Epithelial cell of prostate (primary cell): ENCODE measurements at regions not wholly inside any gene's neighbourhood (a gene's known extent, or its start where the extent isn't known, plus 50 kb on each side); places are given as distances from the start of the nearest gene placed in this dataset.

Experiments
- DNase-seq: peaks from one replicate; pipeline ENCODE4 v3.0.0-alpha.2; 2011; ENCODE audit warnings: low read depth, low spot score
- H3K27ac ChIP-seq: fragments of 450-650 bp; 2 replicates; pipeline ENCODE4 v1.5.1; 2017; ENCODE audit warnings: mild to moderate bottlenecking

- H3K27ac ChIP-seq, result peak overlapping the region; percentile 62
- peak; percentile 26 for DNase-seq
Observed at GRCh38 chr12:124636138-124636978, 68.9 kb upstream of the NCOR2 start.

- no peak for DNase-seq
- H3K27ac ChIP-seq, result peak overlapping the region; percentile 62
Observed at GRCh38 chr12:124635316-124635715, 67.9 kb upstream of the NCOR2 start.

- H3K27ac ChIP-seq, result peak overlapping the region; percentile 54
- DNase-seq, result no peak
Observed at GRCh38 chr12:124633365-124634362, 66.3 kb upstream of the NCOR2 start.

GRCh38 chr12:124632519-124632984 is 65.1 kb upstream of the NCOR2 start:
- H3K27ac ChIP-seq, result no peak overlapping the region
- no peak for DNase-seq

- H3K27ac ChIP-seq, result no peak overlapping the region
- DNase-seq, result no peak
Observed at GRCh38 chr12:124631681-124632256, 64.4 kb upstream of the NCOR2 start.

- DNase-seq, result no peak
Observed at GRCh38 chr12:124630791-124631313, 63.4 kb upstream of the NCOR2 start.

GRCh38 chr12:124629789-124630480 is 62.5 kb upstream of the NCOR2 start:
- H3K27ac ChIP-seq, result no peak overlapping the region
- no peak for DNase-seq

More at GRCh38 chr12:124630791-124631313, 63.4 kb upstream of the NCOR2 start:
- H3K27ac ChIP-seq, result no peak overlapping the region

GRCh38 chr12:124629117-124629516 is 61.7 kb upstream of the NCOR2 start:
- no peak overlapping the region for H3K27ac ChIP-seq
- DNase-seq, result no peak

GRCh38 chr12:124627956-124628355 is 60.5 kb upstream of the NCOR2 start:
- no peak overlapping the region for H3K27ac ChIP-seq
- no peak for DNase-seq

GRCh38 chr12:124626971-124627411 is 59.6 kb upstream of the NCOR2 start:
- no peak for DNase-seq
- no peak overlapping the region for H3K27ac ChIP-seq

- DNase-seq, result no peak
- peak overlapping the region; percentile 13 for H3K27ac ChIP-seq
Observed at GRCh38 chr12:124625867-124626675, 58.7 kb upstream of the NCOR2 start.

- H3K27ac ChIP-seq, result no peak overlapping the region
- no peak for DNase-seq
Observed at GRCh38 chr12:124624823-124625222, 57.4 kb upstream of the NCOR2 start.

- H3K27ac ChIP-seq, result no peak overlapping the region
- no peak for DNase-seq
Observed at GRCh38 chr12:124623344-124624035, 56.1 kb upstream of the NCOR2 start.

- no peak for DNase-seq
Observed at GRCh38 chr12:124622764-124623163, 55.4 kb upstream of the NCOR2 start.

GRCh38 chr12:124622331-124622730 is 54.9 kb upstream of the NCOR2 start:
- no peak for DNase-seq
- H3K27ac ChIP-seq, result no peak overlapping the region

More at GRCh38 chr12:124622764-124623163, 55.4 kb upstream of the NCOR2 start:
- no peak overlapping the region for H3K27ac ChIP-seq

- H3K27ac ChIP-seq, result peak overlapping the region; percentile 80
- DNase-seq, result no peak
Observed at GRCh38 chr12:124621296-124621660, 53.9 kb upstream of the NCOR2 start.

- H3K27ac ChIP-seq, result peak overlapping the region; percentile 80
- peak; percentile 87 for DNase-seq
Observed at GRCh38 chr12:124620606-124621295, 53.3 kb upstream of the NCOR2 start.
